DOHH2 (cell line): ENCODE measurements at regions not wholly inside any gene's neighbourhood (a gene's known extent, or its start where the extent isn't known, plus 50 kb on each side); places are given as distances from the start of the nearest gene placed in this dataset.

ENCODE experiments used
- H3F3A ChIP-seq: fragments of 200-600 bp; sonication (generic), shearing (Covaris generic); 2 replicates; pipeline ENCODE4 v1.6.0; 2016; ENCODE audit warnings: antibody characterized with exemption, mild to moderate bottlenecking; ENCODE audit not compliant: control insufficient read depth, insufficient read depth
- H3K27ac ChIP-seq: fragments of 200-600 bp; sonication (generic); 2 replicates; pipeline ENCODE4 v1.5.1; 2014; ENCODE audit warnings: low read depth, mild to moderate bottlenecking, low read length, moderate library complexity
- H3K27me3 ChIP-seq: fragments of 200-600 bp; sonication (generic); 2 replicates; pipeline ENCODE4 v1.6.1; 2014; ENCODE audit warnings: mild to moderate bottlenecking, low read length, mixed read lengths; ENCODE audit not compliant: control insufficient read depth
- H3K36me3 ChIP-seq: fragments of 200-600 bp; sonication (generic); 2 replicates; pipeline ENCODE4 v1.6.1; 2014; ENCODE audit warnings: mild to moderate bottlenecking, low read length, moderate library complexity, mixed read lengths; ENCODE audit not compliant: control insufficient read depth
- H3K4me1 ChIP-seq: fragments of 200-600 bp; sonication (generic); 2 replicates; pipeline ENCODE4 v1.6.1; 2014; ENCODE audit warnings: mild to moderate bottlenecking, low read length, mixed read lengths; ENCODE audit not compliant: control insufficient read depth
- H3K4me2 ChIP-seq: fragments of 200-600 bp; sonication (generic); 2 replicates; pipeline ENCODE4 v1.6.0; 2014; ENCODE audit warnings: mild to moderate bottlenecking, low read length, moderate library complexity
- H3K4me3 ChIP-seq: fragments of 200-600 bp; sonication (generic); 2 replicates; pipeline ENCODE4 v1.5.1; 2014; ENCODE audit warnings: mild to moderate bottlenecking, low read length, mixed read lengths
- H3K79me2 ChIP-seq: fragments of 200-600 bp; sonication (generic); 2 replicates; pipeline ENCODE4 v1.6.1; 2014; ENCODE audit warnings: mild to moderate bottlenecking, low read length, mixed read lengths; ENCODE audit not compliant: control insufficient read depth
- H3K9me2 ChIP-seq: fragments of 200-600 bp; sonication (generic); replicated peaks from 2 replicates; pipeline ENCODE4 v1.6.1; 2014; ENCODE audit warnings: mild to moderate bottlenecking, low read length, mixed read lengths; ENCODE audit not compliant: control insufficient read depth
- H3K9me3 ChIP-seq: fragments of 200-600 bp; sonication (generic); 2 replicates; pipeline ENCODE4 v1.6.1; 2014; ENCODE audit warnings: antibody characterized with exemption, low read length, mixed read lengths; ENCODE audit not compliant: control insufficient read depth, insufficient read depth
- H4K20me1 ChIP-seq: fragments of 200-600 bp; sonication (generic); 2 replicates; pipeline ENCODE4 v1.6.0; 2014; ENCODE audit warnings: low read depth, mild to moderate bottlenecking, antibody characterized with exemption, low read length, moderate library complexity; ENCODE audit not compliant: control insufficient read depth, insufficient read depth
- EZH2phosphoT487 ChIP-seq: fragments of 200-600 bp; sonication (generic); IDR thresholded peaks from 2 replicates; pipeline ENCODE4 v1.6.1; 2017; ENCODE audit warnings: borderline replicate concordance, mild to moderate bottlenecking, antibody characterized with exemption, low read length, moderate library complexity, mixed read lengths
- TF ChIP-seq, protein P1 (sequence below): fragments of 200-600 bp; sonication (generic); IDR thresholded peaks from one replicate; pipeline ENCODE4 v1.5.1; 2014; ENCODE audit warnings: antibody characterized with exemption, mild to moderate bottlenecking, low read depth, low read length; ENCODE audit not compliant: poor library complexity, severe bottlenecking

- Histone ChIP-seq H3K4me3 (no peak overlapping the region), H3K4me2 (no peak overlapping the region), H3K9me3 (no peaks in the 10 kb centered on the region), H4K20me1 (no peaks in the 10 kb centered on the region), H3F3A (no peaks in the 10 kb centered on the region), H3K9me2 (no peaks in the 10 kb centered on the region), H3K27ac (no peak overlapping the region), H3K27me3 (no peaks in the 10 kb centered on the region), H3K36me3 (no peaks in the 10 kb centered on the region), H3K79me2 (no peaks in the 10 kb centered on the region), H3K4me1 (no peaks in the 10 kb centered on the region)
- TF ChIP-seq, protein P1, sequence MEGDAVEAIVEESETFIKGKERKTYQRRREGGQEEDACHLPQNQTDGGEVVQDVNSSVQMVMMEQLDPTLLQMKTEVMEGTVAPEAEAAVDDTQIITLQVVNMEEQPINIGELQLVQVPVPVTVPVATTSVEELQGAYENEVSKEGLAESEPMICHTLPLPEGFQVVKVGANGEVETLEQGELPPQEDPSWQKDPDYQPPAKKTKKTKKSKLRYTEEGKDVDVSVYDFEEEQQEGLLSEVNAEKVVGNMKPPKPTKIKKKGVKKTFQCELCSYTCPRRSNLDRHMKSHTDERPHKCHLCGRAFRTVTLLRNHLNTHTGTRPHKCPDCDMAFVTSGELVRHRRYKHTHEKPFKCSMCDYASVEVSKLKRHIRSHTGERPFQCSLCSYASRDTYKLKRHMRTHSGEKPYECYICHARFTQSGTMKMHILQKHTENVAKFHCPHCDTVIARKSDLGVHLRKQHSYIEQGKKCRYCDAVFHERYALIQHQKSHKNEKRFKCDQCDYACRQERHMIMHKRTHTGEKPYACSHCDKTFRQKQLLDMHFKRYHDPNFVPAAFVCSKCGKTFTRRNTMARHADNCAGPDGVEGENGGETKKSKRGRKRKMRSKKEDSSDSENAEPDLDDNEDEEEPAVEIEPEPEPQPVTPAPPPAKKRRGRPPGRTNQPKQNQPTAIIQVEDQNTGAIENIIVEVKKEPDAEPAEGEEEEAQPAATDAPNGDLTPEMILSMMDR, result no peak
- no peak for TF ChIP-seq EZH2phosphoT487
Measured at GRCh38 chr2:121084130-121084680, 200.8 kb downstream of the TFCP2L1 start.

GRCh38 chr2:121085801-121086200, 199.2 kb downstream of the TFCP2L1 start:
- TF ChIP-seq, protein P1, result no peak
- TF ChIP-seq EZH2phosphoT487, result no peak
- Histone ChIP-seq H3K27ac (no peak overlapping the region), H3K27me3 (no peaks in the 10 kb centered on the region), H3K9me3 (no peaks in the 10 kb centered on the region), H3K4me2 (no peak overlapping the region), H3K4me1 (no peaks in the 10 kb centered on the region), H3K79me2 (no peaks in the 10 kb centered on the region), H3K9me2 (no peaks in the 10 kb centered on the region), H4K20me1 (no peaks in the 10 kb centered on the region), H3F3A (no peaks in the 10 kb centered on the region), H3K36me3 (no peaks in the 10 kb centered on the region), H3K4me3 (no peak overlapping the region)

- Histone ChIP-seq H4K20me1 (no peaks in the 10 kb centered on the region), H3K27me3 (no peaks in the 10 kb centered on the region), H3K27ac (no peak overlapping the region), H3K9me2 (no peaks in the 10 kb centered on the region), H3K36me3 (no peaks in the 10 kb centered on the region), H3K4me2 (no peak overlapping the region), H3K4me1 (no peaks in the 10 kb centered on the region), H3K79me2 (no peaks in the 10 kb centered on the region), H3F3A (no peaks in the 10 kb centered on the region), H3K4me3 (no peak overlapping the region), H3K9me3 (no peaks in the 10 kb centered on the region)
- TF ChIP-seq, protein P1, result no peak
- no peak for TF ChIP-seq EZH2phosphoT487
Measured at GRCh38 chr2:121086450-121086849, 198.6 kb downstream of the TFCP2L1 start.

GRCh38 chr2:121087117-121087516, 197.9 kb downstream of the TFCP2L1 start:
- Histone ChIP-seq H4K20me1 (no peaks in the 10 kb centered on the region), H3K27ac (no peak overlapping the region), H3K27me3 (no peaks in the 10 kb centered on the region), H3F3A (no peaks in the 10 kb centered on the region), H3K4me2 (no peak overlapping the region), H3K79me2 (no peaks in the 10 kb centered on the region), H3K36me3 (no peaks in the 10 kb centered on the region), H3K9me2 (no peaks in the 10 kb centered on the region), H3K9me3 (no peaks in the 10 kb centered on the region), H3K4me1 (no peaks in the 10 kb centered on the region), H3K4me3 (no peak overlapping the region)
- TF ChIP-seq, protein P1, result no peak
- TF ChIP-seq EZH2phosphoT487, result no peak
